HG02938 (cell line): ENCODE measurements at regions not wholly inside any gene's neighbourhood (a gene's known extent, or its start where the extent isn't known, plus 50 kb on each side); places are given as distances from the start of the nearest gene placed in this dataset.
"Not testable (repeated sequence)": the region's sequence is repeated elsewhere in the genome, so short reads cannot be mapped to it uniquely, and the experiment has no call there.

Experiments used
- ATAC-seq: cut with Tn5 transposase; IDR thresholded peaks from one replicate; pipeline ENCODE4 v1.9.1; 2021; ENCODE audit warnings: mild to moderate bottlenecking, moderate library complexity; ENCODE audit not compliant: unreplicated experiment

DNA sequence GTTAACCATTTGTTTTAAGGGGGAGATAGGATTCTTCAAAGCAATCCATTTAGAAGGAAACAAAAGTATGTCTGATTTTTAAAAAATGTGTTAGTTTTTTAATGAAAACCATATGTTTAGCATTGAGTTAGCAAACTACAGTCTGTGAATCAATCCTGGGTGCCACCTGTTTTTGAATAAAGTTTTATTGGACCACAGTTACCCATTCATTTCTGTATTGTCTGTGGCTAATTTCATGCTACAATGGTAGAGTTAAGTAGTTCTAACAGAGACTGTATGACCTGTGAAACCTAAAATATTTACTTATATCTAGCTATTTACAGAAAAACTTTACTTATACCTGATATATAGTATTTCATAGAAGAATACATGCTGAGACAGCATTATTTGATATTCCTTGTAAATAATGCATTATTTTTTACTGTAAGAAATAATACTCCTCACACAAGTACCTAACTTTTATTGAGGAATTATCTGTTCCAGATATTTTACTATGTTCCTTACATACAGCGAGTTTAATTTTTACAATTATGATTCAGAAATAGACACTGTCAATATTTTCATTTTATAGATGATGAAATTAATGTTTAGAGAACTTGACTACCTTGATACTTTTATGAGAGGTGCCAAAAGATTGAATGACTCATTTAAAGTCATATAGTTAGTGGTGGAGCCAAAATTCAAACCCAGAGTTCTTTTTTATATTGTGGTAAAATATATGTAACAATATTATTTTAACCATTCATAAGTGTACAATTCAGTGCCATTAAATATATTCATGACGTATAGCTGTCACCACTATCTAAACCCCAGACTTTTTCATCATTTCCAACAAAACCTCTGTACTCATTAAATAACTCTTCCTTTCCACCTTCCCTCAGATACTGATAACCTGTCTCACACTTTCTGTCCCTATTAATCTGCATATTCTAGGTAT, 122.0 kb downstream of the GLUD2 start:
- ATAC-seq: no peak

- ATAC-seq: no peak
These were observed 125.3 kb downstream of the GLUD2 start for GRCh38 chrX:121172703-121173102.

GRCh38 chrX:121179972-121180371, 132.6 kb downstream of the GLUD2 start:
- ATAC-seq: no peak

DNA sequence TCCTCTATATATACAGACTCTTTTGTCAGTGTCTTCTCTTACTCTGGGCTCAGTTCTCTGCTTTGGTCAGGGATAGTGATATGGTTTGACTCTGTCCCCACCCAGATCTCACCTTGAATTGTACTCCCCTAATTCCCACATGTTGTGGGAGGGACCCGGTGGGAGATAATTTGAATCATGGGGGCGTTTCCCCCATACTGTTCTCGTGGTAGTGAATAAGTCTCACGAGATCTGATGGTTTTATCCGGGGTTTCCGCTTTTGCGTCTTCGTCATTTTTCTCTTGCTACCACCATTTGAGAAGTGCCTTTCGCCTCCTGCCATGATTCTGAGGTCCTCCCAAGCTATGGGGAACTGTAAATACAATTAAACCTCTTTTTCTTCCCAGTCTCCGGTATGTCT, 144.4 kb downstream of the GLUD2 start:
- ATAC-seq: no peak

DNA sequence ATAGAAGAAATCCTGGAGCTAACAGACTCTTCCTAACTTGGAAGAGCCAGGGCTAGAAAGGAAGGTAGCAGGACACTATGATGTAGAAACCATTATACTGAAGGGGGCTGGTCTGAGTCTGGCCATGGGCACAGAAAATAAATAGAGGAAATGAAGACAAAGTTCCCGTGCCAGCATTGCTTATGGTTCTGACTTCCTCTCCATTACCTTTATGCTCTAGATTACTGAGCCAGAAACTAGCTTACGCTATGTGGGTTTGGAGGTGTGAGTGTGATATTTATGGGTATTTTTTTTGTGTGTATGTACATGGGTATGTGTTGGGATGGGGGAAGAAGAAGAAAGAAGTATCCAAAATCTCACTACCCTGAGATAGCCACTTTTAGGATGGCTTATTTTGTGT, 148.3 kb downstream of the GLUD2 start:
- ATAC-seq: no peak

DNA sequence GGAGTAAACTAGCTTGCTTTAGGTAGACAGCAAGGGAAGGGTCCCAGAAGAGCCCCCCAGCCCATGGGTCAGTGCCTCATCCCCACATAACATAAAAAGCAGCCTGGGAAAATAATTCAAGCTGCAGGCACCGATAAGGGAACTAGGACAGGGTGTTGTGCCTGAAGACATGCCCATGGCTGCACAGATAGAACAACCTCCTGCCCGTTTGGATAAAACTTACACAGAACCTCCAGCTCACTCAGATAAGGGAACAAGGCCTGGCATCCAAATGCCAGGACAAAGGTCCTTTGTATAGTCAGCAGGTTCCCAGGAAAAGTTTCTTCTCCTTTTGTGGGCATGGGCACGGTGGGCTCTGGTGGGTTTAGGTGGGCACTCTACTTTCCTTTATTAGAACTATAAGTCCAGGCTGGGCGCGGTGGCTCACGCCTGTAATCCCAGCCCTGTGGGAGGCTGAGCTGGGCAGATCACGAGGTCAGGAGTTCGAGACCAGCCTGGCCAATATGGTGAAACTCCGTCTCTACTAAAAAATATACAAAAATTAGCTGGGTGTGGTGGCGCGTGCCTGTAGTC, 149.5 kb downstream of the GLUD2 start:
- ATAC-seq: not testable (repeated sequence)

GRCh38 chrX:121208563-121208962, 161.2 kb downstream of the GLUD2 start:
- ATAC-seq: no peak

DNA sequence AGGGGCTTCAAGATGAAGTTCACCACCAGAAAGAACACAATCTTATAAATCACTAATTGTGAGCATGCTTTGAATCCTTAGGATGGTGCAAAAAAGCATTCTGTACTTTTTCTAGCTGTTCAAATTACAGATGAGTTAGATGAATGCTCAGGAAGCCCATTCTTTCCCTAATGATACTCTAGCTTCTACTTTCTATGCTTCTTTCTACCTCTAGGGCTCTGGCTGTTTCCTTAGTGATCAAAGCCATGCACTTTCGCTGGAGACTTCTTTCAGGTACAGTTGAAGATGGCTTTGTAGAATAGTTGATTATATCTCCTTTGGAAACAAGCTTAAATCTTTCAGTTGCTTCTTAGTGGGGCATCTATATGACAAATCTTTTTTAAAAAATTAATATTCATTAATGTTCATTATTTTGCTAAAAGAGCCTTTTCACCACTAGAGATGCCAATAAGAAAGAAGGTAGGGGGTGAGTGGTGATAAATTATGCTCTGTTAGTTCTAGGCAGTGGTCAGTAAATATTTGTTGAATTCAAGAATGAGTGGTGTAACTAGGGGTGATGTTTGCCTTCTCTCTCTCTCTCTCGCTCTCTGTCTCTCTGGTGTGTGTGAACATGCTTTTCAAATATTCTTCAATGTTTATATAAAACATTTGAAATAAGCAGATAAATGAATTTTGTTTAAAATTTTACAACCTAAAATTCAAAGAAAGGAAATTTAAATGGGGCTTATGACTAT, 169.4 kb downstream of the GLUD2 start:
- no peak for ATAC-seq

DNA sequence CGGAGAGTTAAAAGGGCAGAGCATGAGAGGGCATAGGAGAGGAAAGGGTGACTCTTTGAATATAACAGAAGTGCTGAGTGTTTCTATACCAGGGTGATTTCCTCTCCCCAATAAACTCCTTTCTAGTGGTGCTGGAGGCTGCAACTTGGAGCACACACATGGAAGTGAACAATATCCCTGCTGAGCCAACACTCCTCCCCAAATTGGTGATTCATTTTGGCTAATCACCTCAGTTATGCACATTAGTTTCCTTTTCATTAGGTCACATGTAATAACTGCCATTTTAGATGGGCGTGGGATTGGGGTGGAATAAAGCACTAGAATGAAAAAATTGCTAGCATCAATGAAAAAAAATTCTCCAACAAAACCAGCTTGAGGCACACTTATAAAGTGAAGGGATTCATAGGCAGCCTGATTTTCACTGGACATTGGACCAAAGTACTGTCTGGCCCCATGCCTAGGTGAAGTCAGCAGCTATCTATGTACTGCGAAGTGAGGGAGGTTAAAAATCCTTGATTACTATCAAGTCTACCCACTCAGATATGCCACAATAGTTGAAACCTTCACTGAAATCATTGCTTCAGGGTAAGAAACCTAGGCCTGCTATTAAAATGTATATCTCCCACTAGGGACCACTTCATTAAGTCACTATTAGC, 174.0 kb downstream of the GLUD2 start:
- ATAC-seq: no peak

DNA sequence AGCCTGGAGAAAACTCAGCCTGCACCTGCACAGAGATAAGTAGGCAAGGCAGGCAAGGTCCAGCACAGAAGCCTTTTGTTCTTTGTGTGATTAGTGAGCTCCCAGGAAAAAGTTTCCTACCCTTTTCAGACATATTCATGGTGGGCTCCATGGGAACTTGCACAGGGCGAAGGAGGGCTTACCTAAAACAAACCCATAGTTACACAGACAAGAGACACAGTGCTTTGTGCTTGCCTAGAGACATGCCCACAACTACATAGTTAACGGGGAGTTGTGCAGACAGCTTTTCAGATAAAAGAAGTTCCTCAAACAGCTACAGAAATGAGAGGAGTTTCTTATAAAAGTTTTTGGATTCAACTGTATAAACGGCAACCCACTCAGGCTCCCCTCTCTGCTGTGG, 180.5 kb downstream of the GLUD2 start:
- ATAC-seq: no peak

DNA sequence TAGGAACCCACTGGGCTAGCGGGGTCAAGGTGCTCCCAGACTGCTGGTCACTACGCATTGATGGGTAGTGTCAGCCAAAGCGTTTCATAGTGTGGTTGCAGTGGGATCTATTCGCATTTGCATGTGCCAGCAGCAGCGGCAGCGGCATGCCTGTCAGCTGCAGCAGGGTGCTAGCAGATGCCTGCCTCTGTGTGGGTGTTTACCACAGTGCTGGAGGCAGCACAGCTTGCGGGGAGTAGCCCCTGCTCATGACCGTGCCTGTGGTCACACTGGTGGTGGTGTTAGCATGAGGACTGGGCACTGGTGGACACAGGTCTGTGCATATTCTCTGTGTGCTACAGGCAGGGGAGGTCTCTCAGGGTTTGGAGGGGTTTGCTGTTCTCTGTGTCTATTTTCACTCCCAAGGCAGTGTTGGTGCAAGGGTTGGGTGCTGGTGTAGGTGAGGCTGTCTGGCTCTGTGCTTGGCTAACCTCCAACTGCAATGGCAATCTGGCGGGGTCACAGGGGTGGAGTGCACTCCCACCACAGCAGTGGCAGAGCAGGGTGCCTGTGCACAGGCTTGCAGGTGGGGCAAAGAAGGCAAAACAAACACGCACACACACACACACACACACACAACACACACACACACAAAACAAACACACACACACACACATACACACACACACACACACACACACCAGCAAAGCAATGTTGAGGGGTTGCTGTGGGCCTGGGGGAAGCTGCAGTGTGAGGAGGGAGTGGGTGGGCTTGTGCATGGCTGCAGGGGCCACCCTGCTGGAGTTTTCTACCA, 184.4 kb downstream of the GLUD2 start:
- no peak for ATAC-seq

- ATAC-seq: no peak
These were observed 188.6 kb downstream of the GLUD2 start for GRCh38 chrX:121236040-121236439.

GRCh38 chrX:121238093-121238492, 190.7 kb downstream of the GLUD2 start:
- no peak for ATAC-seq

GRCh38 chrX:121244511-121244910, 197.1 kb downstream of the GLUD2 start:
- ATAC-seq: no peak

DNA sequence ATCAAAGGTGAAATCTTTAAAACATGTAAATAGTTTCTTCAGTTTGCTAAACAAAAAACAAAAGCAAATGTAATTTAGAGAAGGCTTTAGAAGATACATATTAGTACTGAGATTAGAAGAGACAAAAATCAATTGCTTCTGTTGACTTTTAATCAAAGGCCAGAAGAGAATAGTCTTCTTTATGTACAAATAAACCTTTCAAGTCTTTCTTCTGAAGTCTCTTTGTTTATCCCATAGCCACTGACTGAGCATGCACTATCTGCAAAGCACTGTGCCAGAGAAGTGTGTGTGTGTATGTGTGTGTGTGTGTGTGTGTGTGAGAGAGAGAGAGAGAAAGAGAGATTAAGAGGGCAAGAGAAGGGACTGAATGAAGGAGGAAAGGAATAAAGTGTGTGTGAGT, 198.4 kb downstream of the GLUD2 start:
- ATAC-seq: no peak

DNA sequence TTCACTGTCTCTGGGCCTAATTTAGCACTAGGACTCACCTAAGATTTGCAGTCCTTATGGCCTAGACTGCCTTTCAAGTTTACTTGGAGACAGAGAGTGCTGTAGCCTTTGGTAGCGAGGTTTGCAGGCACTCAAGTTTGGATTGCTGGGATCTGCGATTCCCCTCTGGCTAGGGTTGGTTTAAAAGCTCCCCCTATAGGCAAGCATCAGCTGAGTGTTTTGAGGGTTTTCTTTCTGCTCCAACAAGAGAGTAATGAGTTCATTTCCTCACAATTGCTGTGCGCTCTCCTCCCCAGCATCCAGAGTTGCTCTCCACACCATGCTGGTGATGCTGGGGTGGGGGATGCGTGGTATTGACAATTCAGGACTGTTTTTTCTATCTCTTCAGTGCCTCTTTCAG, 206.9 kb downstream of the GLUD2 start:
- ATAC-seq: no peak

DNA sequence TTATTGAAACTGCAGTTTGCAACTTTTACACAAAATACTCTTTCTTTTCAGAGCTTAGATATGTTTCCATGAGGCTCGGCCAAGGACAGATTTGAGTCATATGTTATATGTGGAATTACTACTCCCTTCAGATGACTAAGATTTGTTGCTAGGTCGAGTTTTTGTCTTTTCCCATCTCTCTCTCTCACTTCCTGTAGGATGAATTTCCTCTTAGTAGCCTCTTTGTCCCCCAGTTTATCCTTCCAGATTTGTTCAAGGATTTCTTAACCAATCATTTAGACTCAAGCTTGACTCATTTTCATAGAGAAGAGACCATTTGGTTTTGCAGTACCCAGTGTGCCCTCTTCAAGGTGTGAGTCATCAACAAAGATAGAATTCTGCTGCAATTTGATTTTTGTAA, 209.2 kb downstream of the GLUD2 start:
- no peak for ATAC-seq

- ATAC-seq: no peak
These were observed 211.1 kb downstream of the GLUD2 start for GRCh38 chrX:121258545-121258944.

DNA sequence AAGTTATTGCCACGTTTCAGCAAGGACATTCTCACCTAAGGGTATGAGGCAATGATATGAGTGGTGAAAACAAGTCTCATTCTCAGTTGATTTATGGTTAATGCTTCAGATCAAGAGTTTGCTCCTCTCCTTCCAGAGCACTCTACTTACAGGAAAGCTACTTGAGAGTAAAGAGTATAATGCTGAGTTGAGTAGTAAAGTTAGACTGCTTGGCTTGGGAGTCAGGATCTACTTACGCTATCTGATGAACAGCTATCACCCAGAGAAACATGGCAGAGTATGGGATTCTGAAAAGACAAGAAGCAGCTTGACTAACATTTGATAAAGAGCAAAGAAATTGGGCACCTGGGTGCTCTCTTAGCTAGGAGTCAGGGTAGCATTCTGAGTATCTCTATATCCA, 211.8 kb downstream of the GLUD2 start:
- ATAC-seq: no peak

- no peak for ATAC-seq
These were observed 213.3 kb downstream of the GLUD2 start for GRCh38 chrX:121260596-121261240.
